Stimulated activated CD4-positive, alpha-beta T cell treated with anti-CD3 and anti-CD28 coated beads, Interleukin-4, amount 100 ng/mL, for 48 hours (primary cell): ENCODE measurements at regions not wholly inside any gene's neighbourhood (a gene's known extent, or its start where the extent isn't known, plus 50 kb on each side); places are given as distances from the start of the nearest gene placed in this dataset.
"Not testable (repeated sequence)": the region's sequence is repeated elsewhere in the genome, so short reads cannot be mapped to it uniquely, and the experiment has no call there.

Source experiments
- DNase-seq, 2 donors: peaks; one replicate each; pipeline ENCODE4 v3.0.0-alpha.2; 2020; ENCODE audit warnings: low read depth in 2 of 2

DNA sequence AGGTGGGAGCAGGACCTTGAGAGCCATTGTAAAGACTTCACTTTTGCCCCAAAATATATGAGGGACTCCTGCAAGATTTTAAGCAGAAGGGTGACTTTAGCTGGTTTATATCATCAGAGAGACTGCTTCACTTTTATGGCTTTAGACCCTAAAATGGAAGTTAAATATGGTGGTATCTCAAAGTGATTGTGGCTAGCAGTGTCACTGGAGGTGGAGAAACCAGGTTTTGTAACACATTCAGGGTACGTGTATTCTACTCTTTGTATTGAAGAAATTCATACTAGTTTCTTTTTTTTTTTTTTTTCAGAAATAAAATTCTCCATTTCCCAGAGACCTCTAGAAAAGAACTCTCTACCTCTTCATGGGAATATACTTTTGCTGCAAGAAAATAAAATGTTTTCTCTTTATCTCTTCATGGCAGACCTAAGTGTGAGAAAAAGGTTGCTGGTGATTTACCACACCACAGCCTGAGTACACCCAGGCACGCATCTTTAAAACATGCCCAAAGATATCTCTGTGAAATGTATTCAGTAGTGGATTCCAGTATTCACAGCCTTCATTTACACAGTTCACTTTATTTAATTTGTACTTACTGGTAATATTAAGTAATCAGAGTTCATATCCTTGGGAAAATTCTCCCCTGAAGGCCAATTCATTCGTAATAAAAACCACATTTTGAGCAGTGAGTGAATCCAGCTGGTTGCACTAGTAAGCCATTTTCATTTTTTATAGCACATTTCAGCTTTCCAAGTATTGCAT is 74.3 kb upstream of the GUCY1A1 start:
- no peak for DNase-seq

DNA sequence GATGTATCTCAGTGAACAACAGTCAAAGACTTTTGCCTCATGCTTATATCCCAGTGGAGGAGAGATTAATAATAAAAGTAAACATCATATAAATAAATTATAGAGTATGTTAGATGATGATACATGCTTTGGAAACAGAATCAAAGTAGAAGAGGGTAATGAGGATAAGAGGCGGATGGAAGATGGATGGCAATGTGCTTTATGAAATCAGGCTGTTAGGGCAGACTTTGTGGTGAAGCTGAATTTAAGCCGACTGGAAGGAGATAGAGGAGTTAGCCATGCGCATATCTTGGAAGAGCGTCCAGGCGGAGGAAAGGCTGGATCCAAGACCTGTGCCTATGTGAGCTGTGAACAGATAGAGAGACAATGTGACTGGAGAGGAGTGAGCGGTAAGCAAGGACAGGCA is 74.9 kb upstream of the GUCY1A1 start:
- no peak for DNase-seq

GRCh38 chr4:155590796-155591585 is 75.7 kb upstream of the GUCY1A1 start:
- DNase-seq = no peak

DNA sequence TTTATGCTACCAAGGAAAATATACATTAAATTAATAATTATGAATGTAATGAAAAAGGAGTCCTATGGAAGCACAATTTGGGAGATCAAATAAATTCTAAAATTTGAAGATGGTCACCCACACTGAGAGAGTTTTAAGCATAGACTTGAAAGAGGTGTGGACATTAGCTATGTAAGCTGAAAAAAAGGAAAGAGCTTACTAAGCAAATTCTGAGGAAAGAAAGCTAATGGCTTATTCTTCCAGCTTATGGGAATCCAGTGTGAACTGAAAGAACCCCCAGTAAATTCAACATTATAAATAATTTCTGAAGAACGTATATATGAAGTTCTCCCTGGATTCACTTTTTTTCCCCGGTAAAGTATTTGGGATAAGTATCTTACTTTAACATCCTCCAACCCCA is 78.2 kb upstream of the GUCY1A1 start:
- no peak for DNase-seq

- DNase-seq = no peak
Measured at GRCh38 chr4:155587766-155588165, 78.9 kb upstream of the GUCY1A1 start.

DNA sequence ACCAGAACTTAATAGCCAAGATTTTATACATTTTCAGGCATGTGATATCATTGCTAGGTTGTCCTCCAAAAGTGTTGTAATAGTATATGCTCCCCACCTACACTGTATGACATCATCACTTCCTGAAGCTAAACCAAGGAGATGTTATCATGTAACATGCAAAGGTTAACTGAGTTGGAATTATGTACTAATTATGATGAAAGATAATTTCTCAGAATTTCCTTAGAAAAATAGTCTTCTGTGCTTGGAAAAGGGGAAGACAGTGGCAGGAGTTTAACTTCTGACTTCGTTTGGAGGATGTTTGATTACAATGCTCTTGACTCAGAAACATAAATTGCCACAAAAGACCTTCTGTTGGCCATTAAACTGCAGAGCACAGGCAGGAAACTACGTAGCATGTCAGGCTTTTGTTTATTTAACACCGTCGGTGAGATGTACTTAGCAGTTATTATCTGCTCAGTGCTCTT is 83.6 kb upstream of the GUCY1A1 start:
- DNase-seq = no peak

GRCh38 chr4:155582041-155582440 is 84.6 kb upstream of the GUCY1A1 start:
- no peak for DNase-seq

DNA sequence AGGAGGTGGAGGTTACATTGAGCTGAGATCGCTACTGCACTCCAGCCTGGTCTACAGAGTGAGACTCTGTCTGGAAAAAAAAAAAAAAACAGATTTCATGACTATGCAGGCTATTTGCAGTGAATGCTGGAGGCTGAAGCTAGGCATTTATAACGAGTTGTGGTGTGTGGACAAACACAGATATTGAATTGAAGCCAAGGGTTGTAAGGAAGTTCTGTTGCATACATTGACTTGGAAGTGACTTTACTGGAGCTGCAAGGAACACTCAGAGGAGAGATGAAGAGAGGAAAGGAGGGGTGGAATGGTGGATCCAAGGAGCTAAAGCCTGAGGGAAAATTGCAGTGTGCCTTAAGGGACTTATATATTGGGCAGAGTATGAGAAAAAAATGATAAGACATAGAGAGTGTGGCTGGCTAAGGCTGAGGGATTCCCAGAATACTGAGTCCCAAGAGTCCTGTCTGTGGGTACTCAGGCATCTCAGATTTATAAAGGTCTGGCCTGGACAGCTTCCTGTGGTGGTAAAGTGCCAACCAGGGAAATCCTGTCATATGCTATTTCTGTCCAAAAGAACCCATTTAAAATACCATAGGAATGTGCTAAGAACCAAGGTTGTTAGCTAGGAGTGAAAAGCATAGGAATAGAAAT is 87.8 kb upstream of the GUCY1A1 start:
- DNase-seq = no peak

DNA sequence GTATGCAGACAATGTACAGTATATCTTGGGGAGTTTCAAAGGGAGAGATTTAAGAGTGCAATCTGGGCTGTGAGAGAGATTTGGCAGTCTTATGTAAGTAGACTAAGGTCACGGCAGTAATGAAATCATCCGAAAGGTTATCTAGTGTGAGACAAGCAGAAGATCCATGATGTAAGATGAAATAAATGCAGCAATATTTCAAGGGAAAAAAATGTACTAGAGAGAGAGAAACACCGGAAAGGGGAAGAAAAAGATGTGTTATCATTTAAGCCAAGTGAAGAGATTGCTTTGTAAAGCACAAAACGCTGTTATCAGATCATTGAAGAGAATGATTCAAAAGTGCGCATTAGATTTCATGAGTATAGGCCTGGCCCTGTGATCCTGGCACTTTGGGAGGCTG is 88.4 kb upstream of the GUCY1A1 start:
- DNase-seq = no peak

- not testable (repeated sequence) for DNase-seq
Measured at GRCh38 chr4:155574329-155574728, 92.3 kb upstream of the GUCY1A1 start.

- no peak for DNase-seq
Measured at GRCh38 chr4:155573126-155573525, 93.5 kb upstream of the GUCY1A1 start.

DNA sequence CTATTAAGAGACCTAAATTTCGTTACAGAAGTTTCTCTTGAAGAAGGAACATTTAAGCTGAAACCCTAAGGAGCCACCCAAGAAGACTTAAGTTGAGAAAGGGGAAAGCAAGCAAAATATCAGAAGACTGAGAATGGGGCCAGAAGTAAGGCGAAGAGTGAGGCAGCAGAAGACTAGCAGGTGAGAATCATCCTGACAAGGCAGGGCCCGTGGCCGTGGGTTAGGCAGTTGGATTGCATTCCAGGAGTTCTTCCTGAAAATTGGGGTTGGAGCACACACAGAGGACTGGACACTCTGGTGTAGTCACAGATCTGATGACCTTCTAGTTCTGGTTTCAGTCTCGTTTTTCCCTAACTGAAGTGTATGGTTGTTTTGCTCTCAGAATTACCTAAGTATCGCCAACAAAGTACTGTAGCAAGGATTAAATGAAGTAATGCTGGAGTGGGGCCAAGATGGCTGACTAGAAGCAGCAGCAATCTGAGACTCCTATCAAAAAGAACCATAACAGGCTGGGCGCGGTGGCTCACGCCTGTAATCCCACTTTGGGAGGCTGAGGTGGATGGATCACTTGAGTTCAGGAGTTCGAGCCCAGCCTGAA is 94.4 kb upstream of the GUCY1A1 start:
- no peak for DNase-seq

DNA sequence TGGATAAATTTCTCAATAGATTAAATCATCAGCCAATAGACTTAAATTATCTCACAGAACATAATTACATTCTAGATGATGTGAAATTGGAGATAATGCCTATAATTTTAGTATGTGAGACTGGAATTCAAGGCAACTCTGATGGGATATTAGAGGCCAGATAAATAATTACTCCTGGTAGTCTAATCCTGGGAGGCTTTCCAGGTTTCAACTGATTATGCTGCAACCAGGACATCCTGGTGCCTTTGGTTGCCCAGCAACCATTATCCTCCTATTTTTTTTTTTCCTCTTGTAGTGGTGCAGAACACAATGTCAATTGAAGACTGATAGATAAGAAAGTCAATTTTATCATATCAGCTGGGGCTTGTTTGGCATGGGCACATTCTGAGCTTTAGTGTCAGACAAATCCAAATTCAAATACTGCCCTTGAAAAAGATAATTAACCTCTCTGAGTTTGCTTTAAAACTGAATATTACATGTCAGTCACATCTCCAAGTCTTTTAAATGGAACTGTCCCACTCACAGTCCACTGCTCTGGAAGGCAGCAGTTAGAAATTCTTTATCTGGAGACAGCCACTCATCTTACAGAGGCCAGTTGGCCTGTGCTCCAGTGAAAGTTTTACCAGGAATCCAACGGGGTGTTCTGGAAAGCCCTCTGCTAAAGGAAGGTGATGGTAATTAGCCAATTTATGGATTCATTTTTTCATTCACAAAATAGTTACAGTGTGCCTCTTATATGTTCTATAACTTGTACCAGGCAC is 95.3 kb upstream of the GUCY1A1 start:
- no peak for DNase-seq

GRCh38 chr4:155570661-155571060 is 96.0 kb upstream of the GUCY1A1 start:
- DNase-seq = no peak

GRCh38 chr4:155569960-155570515 is 96.6 kb upstream of the GUCY1A1 start:
- no peak for DNase-seq

DNA sequence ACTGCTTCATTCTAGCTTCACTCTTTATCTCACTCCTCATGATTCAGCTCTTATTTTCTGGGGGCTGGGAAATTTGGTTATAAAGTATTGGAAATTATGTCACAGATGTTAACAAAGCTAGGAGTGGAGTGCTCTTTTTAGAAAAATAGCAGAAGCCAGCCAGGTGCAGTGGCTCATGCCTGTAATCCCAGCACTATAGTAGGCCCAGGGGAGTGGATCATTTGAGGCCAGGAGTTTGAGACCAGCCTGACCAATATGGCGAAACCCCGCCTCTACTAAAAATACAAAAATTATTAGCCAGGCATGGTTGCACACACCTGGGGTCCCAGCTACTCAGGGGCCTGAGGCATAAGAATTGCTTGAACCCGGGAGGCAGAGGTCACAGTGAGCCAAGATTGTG is 97.2 kb upstream of the GUCY1A1 start:
- DNase-seq = no peak

DNA sequence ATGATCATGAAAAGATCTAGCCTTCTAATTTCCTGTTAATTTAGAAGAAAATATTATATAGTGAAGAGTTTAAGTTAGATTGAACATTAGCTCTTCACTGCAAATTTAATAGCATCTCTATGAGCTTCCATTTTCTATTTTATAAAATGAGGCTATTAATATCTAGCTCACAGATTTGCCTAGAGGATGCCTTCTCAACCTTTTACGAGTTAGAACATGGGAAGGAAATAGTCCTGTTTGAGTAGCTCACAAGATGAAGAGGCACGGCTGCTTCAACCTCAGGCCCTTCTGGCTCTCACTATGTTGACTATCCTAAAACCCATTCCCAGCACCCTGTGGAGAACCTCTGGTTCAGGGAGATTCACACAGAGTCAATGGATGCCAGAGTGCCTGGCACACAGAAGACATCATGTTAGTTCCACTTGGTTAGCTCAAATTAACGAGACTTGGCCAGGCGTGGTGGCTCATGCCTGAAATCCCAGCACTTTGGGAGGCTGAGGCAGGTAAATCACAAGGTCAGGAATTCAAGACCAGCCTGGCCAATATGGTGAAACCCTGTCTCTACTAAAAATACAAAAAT is 97.9 kb upstream of the GUCY1A1 start:
- no peak for DNase-seq

GRCh38 chr4:155566354-155566753 is 100.3 kb upstream of the GUCY1A1 start:
- DNase-seq = no peak

DNA sequence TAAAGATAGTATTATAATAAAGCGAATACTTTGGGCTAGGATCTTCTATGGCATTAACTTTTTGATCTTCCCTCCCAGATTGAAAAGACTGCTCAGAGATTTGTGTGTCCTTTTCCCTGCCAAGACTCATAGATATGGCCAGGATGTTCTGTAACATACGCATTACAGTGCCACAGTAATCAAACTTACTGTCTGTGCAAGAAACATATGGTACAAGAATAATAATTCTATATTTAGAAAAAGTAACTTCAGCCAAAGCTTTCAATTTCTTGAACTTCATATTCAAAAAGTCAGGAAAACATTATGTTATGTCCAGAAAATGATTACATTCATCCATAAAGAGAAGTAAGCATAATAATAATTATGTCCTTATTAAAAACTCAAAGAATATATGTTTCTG is 100.9 kb upstream of the GUCY1A1 start:
- DNase-seq = no peak

DNA sequence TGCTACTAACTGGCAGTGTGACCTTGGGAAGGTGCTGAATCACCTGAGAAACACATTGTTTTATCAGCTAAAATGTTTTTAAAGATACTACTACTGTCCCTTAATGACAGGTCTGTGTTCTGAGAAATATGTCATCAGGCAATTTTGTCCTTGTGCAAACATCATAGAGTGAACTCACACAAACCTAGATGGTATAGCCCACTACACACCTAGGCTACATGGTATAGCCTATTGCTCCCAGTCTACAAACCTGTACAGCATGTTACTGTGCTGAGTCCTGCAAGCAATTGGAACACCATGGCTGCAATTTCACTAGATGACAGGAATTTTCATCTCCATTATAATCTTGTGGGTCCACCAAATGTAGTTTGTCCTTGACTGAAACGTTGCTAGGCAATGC is 101.3 kb upstream of the GUCY1A1 start:
- no peak for DNase-seq

DNA sequence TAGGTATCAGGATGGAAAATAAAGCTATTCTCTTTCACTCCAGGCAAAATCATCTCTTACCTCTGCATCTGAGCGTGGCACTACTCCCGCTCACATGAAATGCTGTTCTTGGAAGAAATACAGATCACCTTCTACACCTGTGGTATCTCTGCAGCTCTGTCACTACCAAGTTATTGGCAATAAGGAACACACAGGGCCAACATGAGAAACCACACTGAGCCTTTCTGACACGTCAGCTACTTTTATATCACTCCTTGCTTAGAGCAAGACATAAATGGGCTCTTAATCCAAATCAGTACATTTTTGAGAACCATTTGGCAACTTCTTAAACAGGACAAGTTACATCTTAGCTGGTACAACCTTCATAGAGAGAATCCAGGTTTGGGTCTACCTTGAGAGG is 101.8 kb upstream of the GUCY1A1 start:
- DNase-seq = no peak
